Pancreas (tissue), 10 donors: ENCODE measurements at regions not wholly inside any gene's neighbourhood (a gene's known extent, or its start where the extent isn't known, plus 50 kb on each side); places are given as distances from the start of the nearest gene placed in this dataset.

Experiments used
- ATAC-seq, 4 donors: fragments of 200-7000 bp; cut with Tn5 transposase; one replicate each; pipeline versions ENCODE4 v1.8.0 to v1.9.1; 2020; ENCODE audit warnings: mild to moderate bottlenecking in 4 of 4, moderate library complexity in 4 of 4
- DNase-seq, 6 donors: peaks; one replicate each; pipeline ENCODE4 v3.0.0-alpha.2; 2020
- FAIRE-seq: peaks from 2 replicates; lab custom pipeline; 2012; peaks lifted over from hg19 to GRCh38; lab: Jason Lieb, UNC
- H3K27ac ChIP-seq, 4 donors: fragments of 200-600 bp; sonication (generic); 1 replicate in 3 of 4; 2 replicates in 1 of 4; pipeline versions ENCODE4 v1.5.0 to v1.8.0; 2020
- H3K27me3 ChIP-seq, 4 donors: fragments of 200-600 bp; one replicate each; pipeline ENCODE4 v1.8.0; 2021
- H3K36me3 ChIP-seq, 3 donors: fragments of 200-600 bp; sonication (generic) in 1 of 3; one replicate each; pipeline versions ENCODE4 v1.5.0 to v1.8.0; 2020 to 2021
- H3K4me1 ChIP-seq, 3 donors: fragments of 200-600 bp; one replicate each; pipeline ENCODE4 v1.8.0; 2021
- H3K4me3 ChIP-seq, 4 donors: fragments of 200-600 bp; sonication (generic) in 2 of 4; one replicate each; pipeline versions ENCODE4 v1.5.0 to v1.8.0; 2020 to 2021
- H3K9me3 ChIP-seq, 4 donors: fragments of 200-600 bp; one replicate each; pipeline ENCODE4 v1.8.0; 2021
- CTCF ChIP-seq, 4 donors: fragments of 200-600 bp; sonication (generic) in 3 of 4; IDR thresholded peaks; one replicate each; pipeline versions ENCODE4 v1.5.0 to v1.8.0; 2021; ENCODE audit warnings: antibody characterized with exemption in 4 of 4
- WGBS, 2 donors: extraction: QIAGEN DNeasy Blood & Tissue Kit; methylation state at CpG; one replicate each; pipeline ENCODE4 v1.1.7; 2013; 5-methylcytosine and 5-hydroxymethylcytosine counted together
- intact Hi-C, 3 donors: fragments of 100-400 bp; cut with DNase I; formaldehyde crosslinking; loops; one replicate each; pipeline versions ENCODE4 v1.11.1 to v1.14.2; 2022
- donor health status: healthy with polysubstance abuse.
- donor health status: DM: no; HTN: no; CAD: no; lungs with moderate emphysema.
- donor health status: DM: no; HTN: no; CAD: no.
- donor health status: control.
- donor health status: control.
- donor health status: Bipolar disorder and iron deficiency.
- donor health status: DM: yes; HTN: yes; CAD: no.
- donor health status: DM: no; HTN: no; CAD: no.
- donor health status: DM: no; HTN: no; CAD: no.
- donor health status: DM: yes; HTN: yes; CAD: no.

DNA sequence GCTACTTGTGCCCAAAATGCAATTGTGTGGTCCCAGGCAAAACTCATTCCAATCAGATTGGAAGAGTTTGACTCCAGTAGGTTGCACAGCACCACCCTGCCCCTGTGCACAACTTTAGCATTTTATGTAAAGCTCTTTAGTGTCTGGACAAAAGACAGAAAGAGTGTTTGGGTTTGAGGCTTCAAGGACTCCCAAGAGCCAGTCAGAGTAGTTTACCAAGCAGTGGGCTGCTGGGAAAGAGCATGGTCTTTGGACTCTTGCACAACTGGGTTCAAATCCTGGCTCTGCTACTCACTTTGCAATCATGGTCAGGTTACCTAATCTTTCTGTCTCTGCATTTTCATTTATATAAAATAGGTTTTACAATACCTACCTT is 75.8 kb upstream of the UMPS start:
- Histone ChIP-seq H3K36me3 (peaks cover 3 to 29% (median 23%) of the 10 kb centered on the region in 3 donors), H3K9me3 (no peaks in the 10 kb centered on the region), H3K27me3 (no peaks in the 10 kb centered on the region), H3K27ac (no peak overlapping the region), H3K4me3 (no peak overlapping the region), H3K4me1 (no peaks in the 10 kb centered on the region)
- TF ChIP-seq CTCF (IDR thresholded peaks at IDR 0.05): no peak
- intact Hi-C loops: no loop called here
- ATAC-seq (no peak), FAIRE-seq (no peak), DNase-seq (no peak)

DNA sequence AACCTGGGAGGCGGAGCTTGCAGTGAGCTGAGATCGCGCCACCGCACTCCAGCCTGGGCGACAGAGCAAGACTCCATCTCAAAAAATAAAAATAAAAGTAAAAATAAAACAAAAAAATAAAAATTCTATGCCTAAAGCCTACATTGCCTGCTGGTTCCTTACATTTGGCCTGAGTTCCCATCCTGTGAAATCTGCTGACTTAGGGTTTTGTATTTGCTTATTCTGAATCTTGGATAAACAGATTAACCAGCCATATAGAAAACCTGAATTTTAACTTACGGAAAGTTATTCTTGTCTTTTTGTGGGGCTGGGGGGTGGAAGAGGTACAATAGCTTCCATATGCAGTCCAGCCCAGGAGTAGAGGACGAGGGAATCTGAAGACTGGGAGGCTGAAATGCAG is 73.7 kb upstream of the UMPS start:
- no peak for TF ChIP-seq CTCF (IDR thresholded peaks at IDR 0.05)
- Histone ChIP-seq H3K4me1 (no peaks in the 10 kb centered on the region), H3K27me3 (no peaks in the 10 kb centered on the region), H3K9me3 (no peaks in the 10 kb centered on the region), H3K4me3 (no peak overlapping the region), H3K27ac (no peak overlapping the region), H3K36me3 (peaks cover 3 to 32% (median 19%) of the 10 kb centered on the region in 3 donors)
- intact Hi-C loops: no loop called here
- no peak for DNase-seq
- 96 to 97% methylated on average over 7 of the region's 7 CpGs for WGBS, 2 donors
- FAIRE-seq: no peak
- no peak for ATAC-seq

GRCh38 chr3:124657138-124657537 is 73.1 kb upstream of the UMPS start:
- Histone ChIP-seq H3K9me3 (no peaks in the 10 kb centered on the region), H3K27me3 (no peaks in the 10 kb centered on the region), H3K4me1 (no peaks in the 10 kb centered on the region), H3K27ac (no peak overlapping the region), H3K36me3 (peaks cover 3 to 28% (median 13%) of the 10 kb centered on the region in 3 donors), H3K4me3 (no peak overlapping the region)
- WGBS, 2 donors: 87 to 91% methylated on average over 4 of the region's 4 CpGs
- intact Hi-C loops: no loop called here
- no peak for FAIRE-seq
- DNase-seq: no peak
- TF ChIP-seq CTCF (IDR thresholded peaks at IDR 0.05): no peak
- ATAC-seq: no peak

- peaks cover 3 to 26% (median 13%) of the 10 kb centered on the region in 3 donors for H3K36me3 ChIP-seq
- intact Hi-C loops: no loop called here
- H3K27ac ChIP-seq: no peak overlapping the region
- 91 to 93% methylated on average over 12 of the region's 12 CpGs for WGBS, 2 donors
- H3K4me3 ChIP-seq: no peak overlapping the region
- peaks cover 0 to 3% (median 1%) of the 10 kb centered on the region in 3 donors for H3K4me1 ChIP-seq
- ATAC-seq (no peak), FAIRE-seq (no peak), DNase-seq (no peak)
- TF ChIP-seq CTCF (IDR thresholded peaks at IDR 0.05): no peak
- no peaks in the 10 kb centered on the region for H3K27me3 ChIP-seq
- H3K9me3 ChIP-seq: no peaks in the 10 kb centered on the region
Measured at GRCh38 chr3:124658270-124658669, 72.0 kb upstream of the UMPS start.

- no peak for FAIRE-seq
- Histone ChIP-seq H3K27ac (no peak overlapping the region), H3K27me3 (no peaks in the 10 kb centered on the region), H3K36me3 (peaks cover 3 to 26% (median 13%) of the 10 kb centered on the region in 3 donors), H3K9me3 (no peaks in the 10 kb centered on the region), H3K4me3 (no peak overlapping the region), H3K4me1 (peaks cover 4 to 11% (median 7%) of the 10 kb centered on the region in 3 donors)
- no peak for TF ChIP-seq CTCF (IDR thresholded peaks at IDR 0.05)
- no peak for DNase-seq
- intact Hi-C loops: no loop called here
- ATAC-seq: no peak
- 0 to 57% methylated on average over 1 of the region's 1 CpG for WGBS, 2 donors
Measured at GRCh38 chr3:124659175-124659574, 71.1 kb upstream of the UMPS start.
